ENCODE measurements at regions not wholly inside any gene's neighbourhood (a gene's known extent, or its start where the extent isn't known, plus 50 kb on each side); places are given as distances from the start of the nearest gene placed in this dataset.

DNA sequence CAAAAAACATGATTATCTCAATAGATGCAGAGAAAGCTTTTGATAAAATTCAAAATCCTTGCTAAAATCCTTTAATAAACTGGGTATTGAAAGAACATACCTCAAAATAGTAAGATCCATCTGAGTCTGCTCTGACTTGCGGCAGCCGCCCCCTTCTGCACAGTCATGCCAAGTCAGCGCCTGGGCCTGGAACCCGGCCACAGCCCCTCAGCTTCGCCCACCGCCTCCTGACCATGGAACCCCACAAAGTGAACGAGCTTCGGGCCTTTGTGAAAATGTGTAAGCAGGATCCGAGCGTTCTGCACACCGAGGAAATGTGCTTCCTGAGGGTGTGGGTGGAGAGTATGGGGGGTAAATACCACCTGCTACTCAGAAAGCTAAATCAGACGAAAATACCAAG is 270.9 kb upstream of the TFPI start:
- no peak for TF ChIP-seq GATA2 (IDR thresholded peaks at IDR 0.05; ENCODE audit: low read depth, low read length)
- TF ChIP-seq GATA3 (IDR thresholded peaks at IDR 0.05; ENCODE audit: low read depth, low read length), result no peak

DNA sequence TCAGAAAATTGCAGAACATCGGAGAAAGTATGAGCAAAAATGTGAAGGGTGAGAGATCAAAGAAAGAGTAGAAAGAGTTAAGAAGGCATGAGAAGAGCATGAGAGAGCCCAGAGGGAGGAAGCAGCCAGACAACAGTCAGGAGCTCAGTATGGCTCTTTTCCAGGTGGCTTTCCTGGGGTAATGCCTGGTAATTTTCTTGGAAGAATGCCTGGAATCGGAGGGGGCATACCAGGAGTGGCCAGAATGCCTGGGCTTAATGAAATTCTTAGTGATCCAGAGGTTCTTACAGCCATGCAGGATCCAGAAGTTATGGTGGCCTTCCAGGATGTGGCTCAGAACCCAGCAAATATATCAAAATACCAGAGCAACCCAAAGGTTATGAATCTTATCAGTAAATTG is 271.8 kb upstream of the TFPI start:
- TF ChIP-seq GATA2 (IDR thresholded peaks at IDR 0.05; ENCODE audit: low read depth, low read length), result no peak
- TF ChIP-seq GATA3 (IDR thresholded peaks at IDR 0.05; ENCODE audit: low read depth, low read length), result no peak

DNA sequence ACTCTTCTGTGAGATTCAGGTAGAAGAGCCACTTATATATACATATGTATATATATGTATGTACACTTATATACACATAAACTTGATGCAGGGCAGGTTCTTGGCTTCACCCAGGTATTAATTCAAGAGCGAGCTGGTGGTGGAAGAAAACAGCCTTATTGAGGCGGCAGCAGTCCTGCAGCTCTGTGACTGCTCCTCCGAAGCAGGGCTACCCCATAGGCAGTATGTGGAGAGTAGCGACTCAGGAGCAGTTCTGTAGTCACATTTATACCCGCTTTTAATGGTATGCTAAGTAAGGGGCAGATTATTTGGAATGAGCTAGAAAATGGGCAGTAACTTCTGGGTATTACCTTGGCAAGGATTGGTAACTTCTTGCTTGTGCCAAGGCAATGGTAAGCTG is 280.6 kb upstream of the TFPI start:
- no peak for TF ChIP-seq GATA3 (IDR thresholded peaks at IDR 0.05; ENCODE audit: low read depth, low read length)
- TF ChIP-seq GATA2 (IDR thresholded peaks at IDR 0.05; ENCODE audit: low read depth, low read length), result no peak

DNA sequence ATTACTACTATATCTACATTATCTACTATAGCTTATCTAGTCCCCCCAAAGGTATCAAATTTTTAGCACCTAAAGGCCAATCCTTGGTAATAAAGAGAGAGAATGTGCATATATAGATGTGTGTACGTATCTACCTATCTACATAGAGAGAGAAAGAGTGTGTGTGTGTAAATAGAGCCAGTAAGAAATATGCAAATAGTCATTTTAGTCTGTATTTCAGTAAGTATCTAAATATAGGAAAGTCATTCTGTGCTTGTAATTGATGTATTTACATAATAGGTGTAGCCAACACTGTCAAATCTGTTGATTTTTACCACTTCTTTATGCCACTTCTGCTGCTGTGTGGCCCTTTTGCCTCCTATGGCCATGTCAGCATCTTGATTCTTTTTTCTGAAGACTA is 284.5 kb upstream of the TFPI start:
- TF ChIP-seq GATA3 (IDR thresholded peaks at IDR 0.05; ENCODE audit: low read depth, low read length) (no peak), GATA2 (IDR thresholded peaks at IDR 0.05; ENCODE audit: low read depth, low read length) (no peak)

DNA sequence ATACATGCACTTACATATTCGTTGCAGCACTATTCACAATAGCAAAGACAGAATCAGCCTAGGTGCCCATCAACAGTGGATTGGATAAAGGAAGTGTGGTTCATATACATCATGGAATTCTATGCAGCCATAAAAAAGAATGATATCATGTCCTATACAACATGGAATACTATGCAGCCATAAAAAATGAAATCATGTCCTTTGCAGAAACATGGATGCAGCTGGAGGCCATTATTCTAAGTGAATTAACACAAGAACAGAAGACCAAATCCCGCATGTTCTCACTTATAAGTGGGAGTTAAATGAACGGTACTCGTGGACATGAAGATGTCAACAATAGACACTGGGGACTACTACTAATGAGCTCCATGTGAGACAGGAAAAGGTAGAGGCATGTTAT is 288.1 kb upstream of the TFPI start:
- TF ChIP-seq GATA3 (IDR thresholded peaks at IDR 0.05; ENCODE audit: low read depth, low read length) (no peak), GATA2 (IDR thresholded peaks at IDR 0.05; ENCODE audit: low read depth, low read length) (no peak)

DNA sequence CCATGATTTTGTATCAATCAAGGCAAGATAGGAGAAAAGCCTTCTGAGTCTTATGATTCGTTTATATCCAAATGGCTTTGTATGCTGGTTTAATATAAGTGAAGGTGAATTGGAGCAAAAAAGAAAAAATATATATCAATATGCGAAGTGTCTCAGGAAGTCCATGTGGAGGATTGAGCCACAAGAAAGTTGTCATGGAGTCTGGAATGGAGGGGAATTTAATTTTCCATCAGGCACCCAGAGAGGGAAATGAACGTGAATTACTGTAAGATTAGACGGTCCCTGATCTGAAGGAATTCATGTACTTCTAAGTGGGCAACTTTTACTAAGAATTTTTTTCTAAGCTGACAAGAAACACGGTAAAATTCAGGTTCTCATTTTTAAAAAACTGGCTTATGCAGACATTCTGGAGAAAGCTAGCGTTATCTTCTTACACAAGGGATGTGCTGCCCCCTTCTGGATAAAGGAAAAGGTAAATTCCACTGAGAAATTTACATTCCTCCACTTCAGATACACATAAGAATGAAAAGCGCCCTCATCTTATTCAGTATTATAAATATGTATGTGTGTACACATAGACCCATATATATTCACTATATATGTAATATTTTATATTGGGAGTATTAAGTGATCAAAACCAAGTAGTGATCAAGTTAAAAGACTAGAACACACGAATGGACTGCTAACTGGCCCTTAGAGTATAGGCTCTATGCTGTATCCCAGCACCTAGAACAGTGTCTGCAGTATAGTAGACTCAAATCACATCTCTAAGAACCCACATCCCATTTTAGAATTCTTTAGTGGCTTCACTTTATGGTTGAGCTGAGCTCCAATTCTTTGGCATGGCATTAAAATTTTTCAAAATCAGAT is 289.0 kb upstream of the TFPI start:
- no peak for TF ChIP-seq GATA2 (IDR thresholded peaks at IDR 0.05; ENCODE audit: low read depth, low read length)
- no peak for TF ChIP-seq GATA3 (IDR thresholded peaks at IDR 0.05; ENCODE audit: low read depth, low read length)

DNA sequence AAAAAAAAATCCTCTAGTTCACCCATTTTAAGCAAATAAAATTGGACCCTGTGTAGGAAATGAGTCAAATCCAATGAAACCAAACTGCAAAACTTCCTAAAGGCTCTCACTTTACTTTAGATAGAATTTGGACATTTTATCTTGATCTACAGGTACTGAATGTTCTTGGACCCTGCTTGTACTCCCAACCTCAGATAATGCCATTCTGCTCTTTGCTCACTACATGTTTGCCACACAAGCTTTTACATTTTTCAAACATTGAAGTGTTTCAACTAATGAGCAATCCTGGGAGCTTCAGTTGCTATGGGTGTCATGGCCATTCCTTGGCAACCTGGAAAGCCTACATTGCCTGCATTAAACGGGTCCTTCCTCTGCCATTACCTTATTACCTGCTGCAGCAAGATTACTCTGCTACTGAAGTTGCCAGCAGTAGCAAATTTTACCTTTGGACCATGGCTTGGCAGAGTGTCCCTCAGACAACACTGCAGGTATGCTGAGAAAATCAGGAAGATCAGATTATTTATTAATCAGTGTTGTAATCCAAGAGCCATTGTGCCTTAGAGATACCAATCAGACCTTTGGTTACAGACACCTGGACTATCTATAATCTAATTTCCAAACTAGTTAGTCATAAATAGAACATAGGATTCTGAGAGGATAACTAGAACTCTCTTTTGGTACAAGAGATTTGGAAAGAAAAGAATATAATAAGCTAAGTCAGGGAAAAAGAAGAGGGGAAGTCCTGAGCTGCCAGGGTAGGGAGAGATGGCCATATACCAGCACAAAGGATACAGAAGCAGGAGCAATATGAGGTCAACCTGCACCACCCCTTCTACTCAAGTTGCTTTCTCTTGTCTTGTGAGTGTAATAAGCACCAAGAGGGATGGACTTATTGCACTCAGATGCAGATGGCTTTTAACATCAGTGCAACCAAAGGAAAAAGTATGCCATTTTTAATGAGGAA is 293.3 kb upstream of the TFPI start:
- TF ChIP-seq GATA3 (IDR thresholded peaks at IDR 0.05; ENCODE audit: low read depth, low read length) (no peak), GATA2 (IDR thresholded peaks at IDR 0.05; ENCODE audit: low read depth, low read length) (no peak)

DNA sequence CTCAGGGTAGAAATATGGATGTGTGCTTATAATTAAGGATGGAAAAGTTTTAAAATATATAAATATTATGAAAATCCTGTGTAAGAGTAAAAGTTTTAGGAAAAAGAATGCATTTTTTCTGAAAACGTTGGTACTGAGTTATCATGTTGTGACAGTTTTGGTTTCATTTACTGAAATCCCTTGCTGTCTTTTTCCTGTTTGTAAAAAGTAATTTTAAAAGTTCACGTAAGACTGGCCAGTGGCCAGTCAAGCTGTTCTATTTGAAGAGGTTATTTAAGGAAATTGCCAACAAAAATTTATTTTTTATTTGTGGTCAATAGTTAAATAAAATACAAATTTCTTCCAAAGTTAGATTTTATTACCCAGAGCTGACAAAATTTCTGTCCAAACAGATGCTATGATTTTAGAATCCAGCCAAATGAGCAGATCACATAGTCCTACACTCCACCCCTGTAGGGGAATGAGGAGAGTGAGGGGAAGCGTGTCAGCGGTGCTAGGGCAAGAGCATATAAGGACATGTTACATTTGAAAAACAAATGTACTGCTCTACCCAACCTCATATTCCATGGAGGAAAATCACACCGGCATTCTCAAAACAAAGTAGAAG is 297.8 kb upstream of the TFPI start:
- TF ChIP-seq GATA2 (IDR thresholded peaks at IDR 0.05; ENCODE audit: low read depth, low read length) (no peak), GATA3 (IDR thresholded peaks at IDR 0.05; ENCODE audit: low read depth, low read length) (no peak)

DNA sequence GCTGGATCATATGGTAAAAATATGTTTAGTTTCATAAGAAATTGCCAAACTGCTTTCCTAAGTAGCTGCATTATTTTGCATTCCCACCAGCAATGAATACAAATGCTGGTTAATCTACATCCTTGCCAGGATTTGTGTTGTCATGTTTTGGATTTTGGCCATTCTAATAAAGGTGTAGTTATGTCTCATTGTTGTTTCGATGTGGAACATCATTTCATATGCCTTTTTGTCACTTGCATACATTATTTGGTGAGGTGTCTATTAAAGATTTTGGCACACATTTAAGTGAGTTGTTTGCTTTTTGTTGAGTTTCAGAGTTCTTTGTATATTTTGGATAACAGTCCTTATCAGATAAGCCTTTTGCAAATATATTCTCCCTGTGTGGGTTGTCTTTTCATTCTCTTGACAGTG is 299.2 kb upstream of the TFPI start:
- TF ChIP-seq GATA2 (IDR thresholded peaks at IDR 0.05; ENCODE audit: low read depth, low read length) (no peak), GATA3 (IDR thresholded peaks at IDR 0.05; ENCODE audit: low read depth, low read length) (no peak)

DNA sequence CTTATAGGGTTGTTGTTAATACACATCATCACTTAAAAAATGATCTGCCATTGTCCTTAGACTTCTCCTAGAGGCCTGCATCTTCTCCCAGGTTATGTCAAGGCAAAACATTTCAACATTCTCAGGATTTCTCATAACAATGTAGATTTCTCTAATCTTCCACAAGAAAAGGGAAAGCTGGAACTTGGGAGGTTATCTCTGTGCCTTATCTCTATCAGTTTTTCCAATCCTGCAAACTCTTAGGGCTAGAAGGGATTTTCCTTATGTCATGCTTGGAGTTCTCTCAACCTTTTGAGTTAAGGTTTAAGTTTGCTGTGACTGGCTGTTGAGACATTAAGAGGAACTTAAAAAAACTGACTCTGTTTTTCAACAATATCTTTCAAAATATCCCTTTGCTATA is 300.6 kb upstream of the TFPI start:
- TF ChIP-seq GATA3 (IDR thresholded peaks at IDR 0.05; ENCODE audit: low read depth, low read length) (no peak), GATA2 (IDR thresholded peaks at IDR 0.05; ENCODE audit: low read depth, low read length) (no peak)

DNA sequence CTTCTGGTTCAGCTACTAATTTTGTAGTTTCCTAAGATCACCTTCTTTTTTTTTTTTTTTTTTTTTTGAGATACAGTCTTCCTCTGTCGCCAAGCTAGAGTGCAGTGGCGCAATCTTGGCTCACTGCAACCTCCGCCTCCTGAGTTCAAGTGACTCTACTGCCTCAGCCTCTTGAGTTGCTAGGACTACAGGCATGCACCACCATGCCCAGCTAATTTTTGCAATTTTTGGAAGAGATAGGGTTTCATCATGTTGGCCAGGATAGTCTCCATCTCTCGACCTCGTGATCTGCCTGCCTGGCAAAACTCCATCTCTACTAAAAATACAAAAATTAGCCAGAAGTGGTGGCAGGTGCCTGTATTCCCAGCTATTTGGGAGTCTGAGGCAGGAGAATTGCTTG is 301.5 kb upstream of the TFPI start:
- no peak for TF ChIP-seq GATA2 (IDR thresholded peaks at IDR 0.05; ENCODE audit: low read depth, low read length)
- TF ChIP-seq GATA3 (IDR thresholded peaks at IDR 0.05; ENCODE audit: low read depth, low read length), result no peak

DNA sequence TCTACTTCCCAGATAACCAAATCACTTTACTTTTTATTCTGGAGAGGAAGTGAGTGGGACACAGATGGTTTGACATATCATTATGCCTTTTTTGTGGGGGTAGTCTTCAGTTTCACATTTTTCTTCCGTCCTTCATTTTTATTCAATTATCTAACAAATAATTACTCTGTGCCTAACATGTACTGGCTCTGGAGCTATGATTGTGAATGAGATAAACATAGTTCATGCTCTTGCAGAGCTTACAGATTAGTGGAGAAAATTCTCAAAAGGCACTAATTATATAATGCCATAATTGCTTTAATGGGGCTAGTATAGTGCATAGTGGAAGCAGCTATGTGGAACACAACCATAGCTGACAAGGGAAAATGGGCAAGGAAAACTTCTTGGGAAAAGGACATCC is 303.6 kb upstream of the TFPI start:
- TF ChIP-seq GATA2 (IDR thresholded peaks at IDR 0.05; ENCODE audit: low read depth, low read length), result no peak
- TF ChIP-seq GATA3 (IDR thresholded peaks at IDR 0.05; ENCODE audit: low read depth, low read length), result peak; percentile 55

DNA sequence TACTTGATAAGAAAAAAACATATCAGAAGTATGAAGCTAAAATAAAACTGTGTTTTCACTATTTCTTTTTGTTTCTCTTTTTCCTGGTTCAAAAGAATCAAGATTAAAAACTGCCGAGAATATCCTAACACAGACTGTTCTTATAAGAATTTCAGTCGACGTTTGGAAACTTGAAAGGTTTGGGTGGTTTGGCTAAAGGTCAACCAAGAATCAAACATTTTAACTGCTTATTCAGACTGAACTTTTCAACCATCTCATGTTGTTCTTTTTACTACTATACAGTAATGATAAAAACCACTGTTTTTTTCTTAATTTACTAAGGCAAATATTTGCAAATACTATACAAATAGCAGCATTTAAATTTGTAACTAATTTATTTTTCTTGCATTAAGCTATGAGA is 308.5 kb upstream of the TFPI start:
- TF ChIP-seq GATA3 (IDR thresholded peaks at IDR 0.05; ENCODE audit: low read depth, low read length) (no peak), GATA2 (IDR thresholded peaks at IDR 0.05; ENCODE audit: low read depth, low read length) (no peak)

DNA sequence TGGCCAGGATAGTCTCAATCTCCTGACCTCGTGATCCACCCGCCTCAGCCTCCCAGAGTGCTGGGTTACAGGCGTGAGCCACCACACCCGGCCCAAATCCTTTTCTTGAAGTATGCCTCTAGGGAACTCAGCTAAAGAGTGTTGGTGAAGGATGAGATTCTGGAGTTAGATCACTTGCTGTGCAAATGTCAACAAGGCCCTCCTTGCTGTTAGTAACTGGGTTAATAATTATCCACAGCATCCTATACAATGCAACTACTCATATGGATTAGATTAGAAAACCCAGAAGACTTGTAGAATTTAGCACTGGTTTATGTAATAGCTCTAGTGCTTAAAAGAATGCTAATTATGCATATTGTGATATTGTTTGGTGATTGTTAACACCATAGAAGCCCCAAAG is 310.8 kb upstream of the TFPI start:
- TF ChIP-seq GATA2 (IDR thresholded peaks at IDR 0.05; ENCODE audit: low read depth, low read length), result no peak
- no peak for TF ChIP-seq GATA3 (IDR thresholded peaks at IDR 0.05; ENCODE audit: low read depth, low read length)

All from SH-SY5Y (cell line).